H1 (cell line): ENCODE measurements at regions not wholly inside any gene's neighbourhood (a gene's known extent, or its start where the extent isn't known, plus 50 kb on each side); places are given as distances from the start of the nearest gene placed in this dataset.

Experiments used
- GTF2F1 ChIP-seq: IDR thresholded peaks from 2 replicates; pipeline ENCODE4 v1.6.1; 2012; ENCODE audit warnings: low read depth, low read length, improper control_type of control experiment, borderline replicate concordance
- NANOG ChIP-seq: IDR thresholded peaks from 2 replicates; pipeline ENCODE4 v1.6.1; 2011; ENCODE audit warnings: low read length, low read depth, mild to moderate bottlenecking, inconsistent platforms; ENCODE audit not compliant: insufficient read depth, poor library complexity, severe bottlenecking
- SIX5 ChIP-seq: IDR thresholded peaks from 2 replicates; pipeline ENCODE4 v1.6.1; 2011; ENCODE audit warnings: mild to moderate bottlenecking, low read depth, low read length
- SP4 ChIP-seq: IDR thresholded peaks from 2 replicates; pipeline ENCODE4 v1.6.1; 2012; ENCODE audit warnings: low read length, inconsistent platforms

GRCh38 chr10:121169406-121169805 is 318.2 kb downstream of the WDR11 start (continued):
- no peak for TF ChIP-seq SIX5
- no peak for TF ChIP-seq NANOG
- TF ChIP-seq GTF2F1 = no peak
- no peak for TF ChIP-seq SP4
- TF ChIP-seq, all 59 proteins: peak for 0
